ENCODE measurements at regions not wholly inside any gene's neighbourhood (a gene's known extent, or its start where the extent isn't known, plus 50 kb on each side); places are given as distances from the start of the nearest gene placed in this dataset.

DNA sequence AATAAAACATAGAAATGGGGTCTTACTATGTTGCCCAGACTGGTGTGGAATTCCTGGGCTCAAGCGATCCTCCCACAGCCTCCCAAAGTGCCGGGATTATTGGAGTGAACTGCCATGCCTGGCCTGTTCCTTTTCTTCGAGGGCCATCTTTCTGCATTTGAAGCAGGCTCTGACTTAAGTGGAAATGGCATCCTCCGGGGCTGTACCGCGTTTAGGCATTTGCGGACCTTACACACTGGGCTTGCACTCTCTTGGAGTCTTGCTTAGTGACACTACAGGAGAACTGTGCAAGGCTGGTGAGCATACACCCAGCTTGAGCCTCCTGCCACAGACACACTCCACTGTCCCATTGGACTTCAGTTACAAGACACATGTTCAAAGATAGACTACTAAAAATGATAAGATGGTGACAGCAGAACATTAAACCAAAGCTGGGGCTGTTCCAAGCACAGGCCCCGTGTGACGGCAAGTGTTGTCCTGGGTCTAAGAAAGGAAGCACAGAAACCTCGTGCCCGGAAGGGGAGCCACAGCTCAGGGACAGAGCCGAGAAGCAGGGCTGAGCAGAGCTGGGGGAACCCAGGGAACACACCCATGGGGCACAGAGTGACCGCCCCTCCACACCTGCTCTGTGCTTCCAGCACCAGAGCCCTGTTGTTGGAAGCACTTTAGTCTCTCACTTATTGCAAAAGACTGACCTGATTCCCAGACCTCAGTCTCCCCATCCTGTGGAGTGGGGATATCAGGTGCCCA is 59.0 kb upstream of the SHANK2 start:
- no peak overlapping the region for H2AFZ ChIP-seq (ENCODE audit: low read length)
- no peaks in the 10 kb centered on the region for H3K27me3 ChIP-seq (ENCODE audit: insufficient read depth, low read length)
- TF ChIP-seq, protein P1, sequence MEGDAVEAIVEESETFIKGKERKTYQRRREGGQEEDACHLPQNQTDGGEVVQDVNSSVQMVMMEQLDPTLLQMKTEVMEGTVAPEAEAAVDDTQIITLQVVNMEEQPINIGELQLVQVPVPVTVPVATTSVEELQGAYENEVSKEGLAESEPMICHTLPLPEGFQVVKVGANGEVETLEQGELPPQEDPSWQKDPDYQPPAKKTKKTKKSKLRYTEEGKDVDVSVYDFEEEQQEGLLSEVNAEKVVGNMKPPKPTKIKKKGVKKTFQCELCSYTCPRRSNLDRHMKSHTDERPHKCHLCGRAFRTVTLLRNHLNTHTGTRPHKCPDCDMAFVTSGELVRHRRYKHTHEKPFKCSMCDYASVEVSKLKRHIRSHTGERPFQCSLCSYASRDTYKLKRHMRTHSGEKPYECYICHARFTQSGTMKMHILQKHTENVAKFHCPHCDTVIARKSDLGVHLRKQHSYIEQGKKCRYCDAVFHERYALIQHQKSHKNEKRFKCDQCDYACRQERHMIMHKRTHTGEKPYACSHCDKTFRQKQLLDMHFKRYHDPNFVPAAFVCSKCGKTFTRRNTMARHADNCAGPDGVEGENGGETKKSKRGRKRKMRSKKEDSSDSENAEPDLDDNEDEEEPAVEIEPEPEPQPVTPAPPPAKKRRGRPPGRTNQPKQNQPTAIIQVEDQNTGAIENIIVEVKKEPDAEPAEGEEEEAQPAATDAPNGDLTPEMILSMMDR (IDR thresholded peaks at IDR 0.05; ENCODE audit: low read length) = no peak
- no peak for TF ChIP-seq EZH2 (IDR thresholded peaks at IDR 0.05; ENCODE audit: borderline replicate concordance, low read length)
- H3K9ac ChIP-seq (ENCODE audit: low read length) = no peak overlapping the region
- H3F3A ChIP-seq (ENCODE audit: insufficient read depth, low read length) = no peaks in the 10 kb centered on the region
- H3K79me2 ChIP-seq (ENCODE audit: insufficient read depth, low read length) = no peaks in the 10 kb centered on the region
- no peaks in the 10 kb centered on the region for H3K9me3 ChIP-seq (ENCODE audit: low read length)
- H4K20me1 ChIP-seq (ENCODE audit: insufficient read depth, low read length) = no peaks in the 10 kb centered on the region
- no peak overlapping the region for H3K27ac ChIP-seq (ENCODE audit: low read depth, low read length, poor library complexity, severe bottlenecking)
- no peaks in the 10 kb centered on the region for H3K4me1 ChIP-seq (ENCODE audit: insufficient read depth, low read length, severe bottlenecking)
- H3K4me2 ChIP-seq (ENCODE audit: low read length) = no peak overlapping the region
- no peaks in the 10 kb centered on the region for H3K9me2 ChIP-seq (ENCODE audit: low read depth, low read length)
- H3K4me3 ChIP-seq (ENCODE audit: low read depth, low read length, poor library complexity, severe bottlenecking) = no peak overlapping the region
- H3K36me3 ChIP-seq (ENCODE audit: insufficient read depth, low read length) = no peaks in the 10 kb centered on the region

DNA sequence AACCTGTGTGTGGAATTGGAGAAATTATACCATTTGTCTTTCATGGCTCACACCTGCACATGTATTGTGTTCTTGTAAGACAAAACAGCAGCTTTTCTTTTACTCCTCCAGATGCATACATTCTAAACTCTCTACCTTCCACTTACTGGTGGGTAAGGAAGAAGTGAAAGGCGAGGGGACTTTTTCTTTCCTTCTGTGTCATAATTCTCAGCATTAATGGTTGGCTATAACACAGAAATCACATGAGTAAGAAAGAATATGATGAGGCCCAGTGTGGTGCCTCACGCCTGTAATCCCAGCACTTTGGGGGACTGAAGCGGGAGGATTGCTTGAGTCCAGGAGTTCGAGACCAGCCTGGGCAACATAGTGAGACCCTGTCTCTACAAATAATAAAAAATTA is 57.8 kb upstream of the SHANK2 start:
- H3K27me3 ChIP-seq (ENCODE audit: insufficient read depth, low read length) = no peaks in the 10 kb centered on the region
- H3K27ac ChIP-seq (ENCODE audit: low read depth, low read length, poor library complexity, severe bottlenecking) = no peak overlapping the region
- no peak overlapping the region for H3K4me2 ChIP-seq (ENCODE audit: low read length)
- H3K4me3 ChIP-seq (ENCODE audit: low read depth, low read length, poor library complexity, severe bottlenecking) = no peak overlapping the region
- no peaks in the 10 kb centered on the region for H3K4me1 ChIP-seq (ENCODE audit: insufficient read depth, low read length, severe bottlenecking)
- H3K36me3 ChIP-seq (ENCODE audit: insufficient read depth, low read length) = no peaks in the 10 kb centered on the region
- H2AFZ ChIP-seq (ENCODE audit: low read length) = no peak overlapping the region
- no peaks in the 10 kb centered on the region for H3K9me3 ChIP-seq (ENCODE audit: low read length)
- H3K79me2 ChIP-seq (ENCODE audit: insufficient read depth, low read length) = no peaks in the 10 kb centered on the region
- H3K9me2 ChIP-seq (ENCODE audit: low read depth, low read length) = no peaks in the 10 kb centered on the region
- H4K20me1 ChIP-seq (ENCODE audit: insufficient read depth, low read length) = no peaks in the 10 kb centered on the region
- TF ChIP-seq EZH2 (IDR thresholded peaks at IDR 0.05; ENCODE audit: borderline replicate concordance, low read length) = no peak
- H3K9ac ChIP-seq (ENCODE audit: low read length) = no peak overlapping the region
- H3F3A ChIP-seq (ENCODE audit: insufficient read depth, low read length) = no peaks in the 10 kb centered on the region

DNA sequence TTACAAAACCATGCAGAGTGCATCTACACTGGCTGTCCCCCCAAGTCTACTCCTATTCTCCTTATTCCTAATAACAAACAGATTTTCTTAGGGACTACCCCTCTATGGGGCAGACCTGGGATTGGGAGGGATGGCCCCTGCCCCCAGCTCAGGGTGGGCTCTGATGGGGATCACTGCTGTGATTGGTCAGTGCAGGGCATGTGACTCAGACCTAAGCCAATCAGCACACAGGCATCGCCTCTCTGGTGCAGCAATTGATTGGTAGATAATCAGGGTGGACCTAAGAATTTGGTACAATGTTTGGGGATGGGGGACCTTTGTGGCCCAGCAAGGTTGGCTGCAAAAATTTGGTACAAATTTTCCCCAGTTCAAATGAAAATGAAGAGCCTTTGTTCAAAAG is 57.2 kb upstream of the SHANK2 start:
- Histone ChIP-seq H3K9me3 (ENCODE audit: low read length) (no peaks in the 10 kb centered on the region), H3K79me2 (ENCODE audit: insufficient read depth, low read length) (no peaks in the 10 kb centered on the region), H4K20me1 (ENCODE audit: insufficient read depth, low read length) (no peaks in the 10 kb centered on the region), H3K4me3 (ENCODE audit: low read depth, low read length, poor library complexity, severe bottlenecking) (no peak overlapping the region), H3K36me3 (ENCODE audit: insufficient read depth, low read length) (no peaks in the 10 kb centered on the region), H3K4me2 (ENCODE audit: low read length) (no peak overlapping the region), H3K27ac (ENCODE audit: low read depth, low read length, poor library complexity, severe bottlenecking) (no peak overlapping the region), H3K4me1 (ENCODE audit: insufficient read depth, low read length, severe bottlenecking) (no peaks in the 10 kb centered on the region), H3K9me2 (ENCODE audit: low read depth, low read length) (no peaks in the 10 kb centered on the region), H3K27me3 (ENCODE audit: insufficient read depth, low read length) (no peaks in the 10 kb centered on the region), H3F3A (ENCODE audit: insufficient read depth, low read length) (no peaks in the 10 kb centered on the region), H3K9ac (ENCODE audit: low read length) (no peak overlapping the region), H2AFZ (ENCODE audit: low read length) (no peak overlapping the region)
- TF ChIP-seq EZH2 (IDR thresholded peaks at IDR 0.05; ENCODE audit: borderline replicate concordance, low read length) = no peak
- TF ChIP-seq, protein P1 (IDR thresholded peaks at IDR 0.05; ENCODE audit: low read length) = no peak

DNA sequence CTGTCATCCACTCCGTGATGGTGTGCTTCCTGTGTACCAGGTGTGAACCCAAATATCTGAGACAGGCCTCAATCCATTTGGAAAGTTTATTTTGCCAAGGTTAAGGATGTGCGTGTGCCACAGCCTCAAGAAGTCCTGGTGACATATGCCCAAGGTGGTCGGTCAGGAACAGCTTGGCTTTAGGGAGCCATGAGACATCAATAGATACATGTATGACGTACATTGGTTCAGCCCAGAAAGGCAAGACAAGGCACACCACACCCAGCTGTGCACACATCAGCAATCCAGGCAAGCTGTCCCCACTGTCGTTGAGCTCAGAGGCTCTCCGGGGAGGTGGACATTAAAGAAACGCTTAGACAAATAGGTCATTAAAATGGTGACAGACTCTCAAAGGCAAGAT is 56.8 kb upstream of the SHANK2 start:
- H3K4me3 ChIP-seq (ENCODE audit: low read depth, low read length, poor library complexity, severe bottlenecking) = no peak overlapping the region
- no peaks in the 10 kb centered on the region for H3K9me2 ChIP-seq (ENCODE audit: low read depth, low read length)
- no peak overlapping the region for H2AFZ ChIP-seq (ENCODE audit: low read length)
- H3K27ac ChIP-seq (ENCODE audit: low read depth, low read length, poor library complexity, severe bottlenecking) = no peak overlapping the region
- H3K36me3 ChIP-seq (ENCODE audit: insufficient read depth, low read length) = no peaks in the 10 kb centered on the region
- H4K20me1 ChIP-seq (ENCODE audit: insufficient read depth, low read length) = no peaks in the 10 kb centered on the region
- TF ChIP-seq, protein P1 (IDR thresholded peaks at IDR 0.05; ENCODE audit: low read length) = no peak
- H3K79me2 ChIP-seq (ENCODE audit: insufficient read depth, low read length) = no peaks in the 10 kb centered on the region
- no peaks in the 10 kb centered on the region for H3F3A ChIP-seq (ENCODE audit: insufficient read depth, low read length)
- H3K9ac ChIP-seq (ENCODE audit: low read length) = no peak overlapping the region
- no peaks in the 10 kb centered on the region for H3K4me1 ChIP-seq (ENCODE audit: insufficient read depth, low read length, severe bottlenecking)
- H3K4me2 ChIP-seq (ENCODE audit: low read length) = no peak overlapping the region
- H3K27me3 ChIP-seq (ENCODE audit: insufficient read depth, low read length) = no peaks in the 10 kb centered on the region
- no peaks in the 10 kb centered on the region for H3K9me3 ChIP-seq (ENCODE audit: low read length)
